BLaER1 (cell line): ENCODE measurements at regions not wholly inside any gene's neighbourhood (a gene's known extent, or its start where the extent isn't known, plus 50 kb on each side); places are given as distances from the start of the nearest gene placed in this dataset.

ENCODE experiments used
- H3K27ac ChIP-seq: shearing (Covaris generic); formaldehyde crosslinking; 2 replicates; pipeline ENCODE4 v1.8.1; 2022
- H3K27me3 ChIP-seq: shearing (Covaris generic); formaldehyde crosslinking; 2 replicates; pipeline ENCODE4 v1.8.1; 2022
- H3K36me3 ChIP-seq: shearing (Covaris generic); formaldehyde crosslinking; 2 replicates; pipeline ENCODE4 v1.8.1; 2022
- H3K4me1 ChIP-seq: shearing (Covaris generic); formaldehyde crosslinking; 2 replicates; pipeline ENCODE4 v1.8.1; 2022
- H3K4me2 ChIP-seq: shearing (Covaris generic); formaldehyde crosslinking; 2 replicates; pipeline ENCODE4 v1.8.1; 2022
- H3K4me3 ChIP-seq: shearing (Covaris generic); formaldehyde crosslinking; 2 replicates; pipeline ENCODE4 v1.8.1; 2022
- H3K9ac ChIP-seq: shearing (Covaris generic); formaldehyde crosslinking; 2 replicates; pipeline ENCODE4 v1.8.1; 2022
- H3K9me3 ChIP-seq: shearing (Covaris generic); formaldehyde crosslinking; 2 replicates; pipeline ENCODE4 v1.8.1; 2022
- H4K20me1 ChIP-seq: shearing (Covaris generic); formaldehyde crosslinking; 2 replicates; pipeline ENCODE4 v1.8.1; 2022
- Cebpa-rat ChIP-seq: shearing (Covaris generic); IDR thresholded peaks from 2 replicates; pipeline ENCODE4 v1.8.1; 2022

DNA sequence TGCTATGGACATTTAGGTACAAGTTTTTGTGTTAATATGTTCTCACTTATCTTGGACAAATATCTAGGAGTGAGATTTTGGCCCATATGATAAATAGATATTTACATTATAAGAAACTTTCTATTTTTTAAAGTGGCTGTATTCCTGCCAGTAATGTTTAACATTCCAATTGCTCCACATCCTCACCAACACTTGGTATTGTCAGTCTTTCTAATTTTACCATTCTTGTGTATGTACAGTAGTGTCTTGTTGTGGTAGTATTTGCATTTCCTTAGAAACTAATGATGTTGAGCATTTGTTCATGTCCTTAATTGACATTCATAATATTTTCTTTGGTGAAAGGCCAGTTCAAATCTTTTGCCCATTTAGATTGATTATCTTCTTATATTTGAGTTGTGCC, 171.4 kb upstream of the TSHZ3 start:
- H3K27me3 ChIP-seq: no peaks in the 10 kb centered on the region
- TF ChIP-seq Cebpa-rat: no peak
- H3K4me3 ChIP-seq: no peak overlapping the region
- no peak overlapping the region for H3K9ac ChIP-seq
- no peak overlapping the region for H3K27ac ChIP-seq
- no peaks in the 10 kb centered on the region for H3K4me1 ChIP-seq
- no peaks in the 10 kb centered on the region for H3K36me3 ChIP-seq
- no peak overlapping the region for H3K4me2 ChIP-seq
- no peaks in the 10 kb centered on the region for H4K20me1 ChIP-seq
- H3K9me3 ChIP-seq: peaks cover 13% of the 10 kb centered on the region

DNA sequence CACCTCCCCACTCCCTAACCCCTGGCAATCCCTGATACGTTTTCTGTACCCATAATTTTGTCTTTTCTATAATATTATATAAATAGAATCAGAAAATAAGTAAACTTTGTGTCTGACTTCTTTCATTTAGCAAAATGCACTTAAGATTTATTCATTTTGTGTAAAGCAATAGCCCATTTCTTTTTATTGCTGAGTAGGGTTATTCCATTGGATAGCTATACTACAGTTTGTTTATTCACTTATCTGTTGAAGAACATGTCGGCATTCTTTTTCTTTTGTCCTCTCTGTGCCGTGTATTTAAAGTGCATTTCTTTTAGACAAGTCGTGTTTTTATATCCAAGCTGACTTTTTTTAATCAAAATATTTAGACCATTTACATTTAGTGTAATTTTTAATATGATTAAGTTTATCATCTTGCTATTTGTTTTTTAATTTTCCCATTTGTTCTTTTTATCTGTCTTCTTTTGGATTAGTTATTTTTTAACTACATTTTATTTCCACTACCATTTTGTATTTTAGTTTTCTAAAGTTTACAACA, 176.4 kb upstream of the TSHZ3 start:
- Histone ChIP-seq H3K9me3 (peaks cover 22% of the 10 kb centered on the region), H3K36me3 (no peaks in the 10 kb centered on the region), H3K4me2 (no peak overlapping the region), H3K4me3 (no peak overlapping the region), H3K27ac (no peak overlapping the region), H3K4me1 (no peaks in the 10 kb centered on the region), H4K20me1 (no peaks in the 10 kb centered on the region), H3K27me3 (no peaks in the 10 kb centered on the region), H3K9ac (no peak overlapping the region)
- no peak for TF ChIP-seq Cebpa-rat

DNA sequence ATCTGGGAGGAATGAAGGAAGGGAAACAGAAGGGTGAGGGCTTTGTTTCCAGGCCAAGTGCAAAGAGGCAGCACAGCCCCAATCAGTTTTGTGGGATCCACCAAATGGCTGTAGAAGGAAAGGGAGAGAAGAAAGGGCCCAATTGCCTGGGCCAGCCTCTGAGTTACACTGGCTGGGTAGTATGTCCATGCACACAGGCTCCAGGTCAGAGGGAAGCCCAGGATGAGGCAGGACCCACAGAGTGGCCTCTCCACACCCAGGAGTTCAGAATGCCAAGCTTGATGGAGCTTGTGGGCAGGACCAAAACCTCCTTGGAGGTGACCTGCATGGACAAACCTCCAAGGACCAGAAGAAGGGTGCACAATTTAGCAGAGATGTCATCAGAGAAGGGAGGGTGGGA, 178.2 kb upstream of the TSHZ3 start:
- Histone ChIP-seq H3K4me3 (no peak overlapping the region), H3K4me1 (no peaks in the 10 kb centered on the region), H3K9me3 (peaks cover 20% of the 10 kb centered on the region), H3K27me3 (no peaks in the 10 kb centered on the region), H3K36me3 (no peaks in the 10 kb centered on the region), H3K27ac (no peak overlapping the region), H4K20me1 (no peaks in the 10 kb centered on the region), H3K4me2 (no peak overlapping the region), H3K9ac (no peak overlapping the region)
- TF ChIP-seq Cebpa-rat: no peak

DNA sequence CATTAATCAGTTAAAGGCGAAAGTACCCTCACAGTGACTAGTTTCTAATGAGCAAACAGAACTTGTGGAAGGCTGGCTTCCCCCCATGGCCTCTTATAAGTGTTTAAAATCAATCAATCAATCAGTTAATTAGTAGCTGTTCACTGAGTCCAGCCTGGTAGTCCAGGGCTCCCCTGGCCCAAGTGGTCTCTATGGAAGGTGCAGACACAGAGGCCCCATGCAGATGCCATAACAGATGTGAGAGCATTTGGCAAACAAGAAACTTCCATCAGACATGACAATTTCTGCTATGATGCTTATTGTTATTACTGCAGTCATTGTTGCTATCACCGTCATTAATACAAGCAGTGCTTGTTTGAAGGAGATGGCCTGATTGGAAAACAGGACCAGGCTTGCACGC, 179.0 kb upstream of the TSHZ3 start:
- no peaks in the 10 kb centered on the region for H4K20me1 ChIP-seq
- no peak overlapping the region for H3K27ac ChIP-seq
- peaks cover 20% of the 10 kb centered on the region for H3K9me3 ChIP-seq
- H3K4me3 ChIP-seq: no peak overlapping the region
- TF ChIP-seq Cebpa-rat: no peak
- H3K4me2 ChIP-seq: no peak overlapping the region
- H3K9ac ChIP-seq: no peak overlapping the region
- no peaks in the 10 kb centered on the region for H3K27me3 ChIP-seq
- H3K4me1 ChIP-seq: no peaks in the 10 kb centered on the region
- no peaks in the 10 kb centered on the region for H3K36me3 ChIP-seq

DNA sequence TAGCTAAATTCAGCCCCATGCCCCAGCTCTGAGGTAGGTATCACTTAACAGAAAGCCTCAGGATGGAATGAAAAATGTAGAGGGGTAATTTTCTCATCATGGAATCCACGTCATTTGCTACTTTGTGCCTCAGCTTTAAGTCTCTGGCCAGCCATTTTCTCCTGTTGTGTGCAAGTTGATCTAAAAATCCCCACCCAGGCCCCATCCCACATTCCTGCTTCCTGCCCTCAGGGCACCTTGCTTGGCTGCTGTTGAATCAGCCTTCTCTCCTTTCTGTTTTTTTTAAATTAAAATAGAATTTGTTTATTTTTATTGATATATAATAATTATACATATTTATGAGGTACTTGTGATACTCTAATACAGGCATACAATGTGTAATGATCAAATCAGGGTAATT, 179.9 kb upstream of the TSHZ3 start:
- no peak for TF ChIP-seq Cebpa-rat
- Histone ChIP-seq H3K4me2 (no peak overlapping the region), H3K4me1 (no peaks in the 10 kb centered on the region), H4K20me1 (no peaks in the 10 kb centered on the region), H3K9ac (no peak overlapping the region), H3K27ac (no peak overlapping the region), H3K27me3 (no peaks in the 10 kb centered on the region), H3K36me3 (no peaks in the 10 kb centered on the region), H3K4me3 (no peak overlapping the region), H3K9me3 (peaks cover 20% of the 10 kb centered on the region)

DNA sequence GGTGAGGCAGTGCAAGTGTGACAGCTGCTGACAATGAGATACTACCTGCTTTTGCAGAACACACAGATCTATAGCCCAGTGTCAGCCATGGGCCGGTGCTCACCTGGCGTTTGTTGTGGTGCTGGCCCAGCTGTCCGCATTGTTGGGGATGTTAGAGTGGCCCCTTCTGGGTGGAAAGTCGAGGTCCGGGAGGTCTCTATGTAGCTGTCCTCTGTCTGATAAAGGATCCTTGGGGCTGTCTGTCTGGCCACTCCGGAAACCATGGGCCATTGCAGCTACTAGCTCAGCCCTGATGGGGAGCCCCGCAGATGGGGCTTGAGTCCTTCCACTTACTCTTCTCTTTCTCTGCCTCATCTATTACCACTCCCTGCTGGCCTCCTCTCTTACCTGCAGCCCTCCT, 181.5 kb upstream of the TSHZ3 start:
- TF ChIP-seq Cebpa-rat: no peak

DNA sequence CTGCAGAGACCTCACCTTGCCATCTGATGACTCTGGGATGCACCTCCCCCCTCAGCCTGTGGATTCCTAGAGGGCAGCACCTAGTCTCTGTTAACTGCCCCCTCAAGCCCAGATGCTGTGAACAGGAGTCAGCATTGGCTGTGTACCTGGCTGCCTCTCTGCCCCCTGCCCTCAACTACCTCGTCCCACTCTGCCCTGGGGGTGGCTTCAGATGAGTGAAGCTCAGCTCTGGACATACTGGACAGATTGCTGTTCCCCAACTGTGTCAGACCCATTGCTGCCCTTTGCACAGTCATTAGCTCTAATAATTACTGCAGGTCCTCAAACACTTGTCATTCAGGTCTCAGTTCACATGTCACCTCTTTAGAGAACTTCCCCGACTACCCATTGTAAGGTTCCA, 182.1 kb upstream of the TSHZ3 start:
- no peaks in the 10 kb centered on the region for H3K27me3 ChIP-seq
- no peaks in the 10 kb centered on the region for H3K36me3 ChIP-seq
- no peaks in the 10 kb centered on the region for H4K20me1 ChIP-seq
- no peaks in the 10 kb centered on the region for H3K4me1 ChIP-seq
- H3K4me3 ChIP-seq: no peak overlapping the region
- peaks cover 11% of the 10 kb centered on the region; the same call in 1 of the 2 replicates for H3K9me3 ChIP-seq
- no peak overlapping the region for H3K4me2 ChIP-seq
- H3K27ac ChIP-seq: no peak overlapping the region
- no peak for TF ChIP-seq Cebpa-rat
- H3K9ac ChIP-seq: no peak overlapping the region

More for the DNA sequence above, 181.5 kb upstream of the TSHZ3 start:
- Histone ChIP-seq H3K4me2 (no peak overlapping the region), H3K4me1 (no peaks in the 10 kb centered on the region), H3K27me3 (no peaks in the 10 kb centered on the region), H4K20me1 (no peaks in the 10 kb centered on the region), H3K36me3 (no peaks in the 10 kb centered on the region), H3K9ac (no peak overlapping the region), H3K27ac (no peak overlapping the region), H3K4me3 (no peak overlapping the region), H3K9me3 (peaks cover 14% of the 10 kb centered on the region)

DNA sequence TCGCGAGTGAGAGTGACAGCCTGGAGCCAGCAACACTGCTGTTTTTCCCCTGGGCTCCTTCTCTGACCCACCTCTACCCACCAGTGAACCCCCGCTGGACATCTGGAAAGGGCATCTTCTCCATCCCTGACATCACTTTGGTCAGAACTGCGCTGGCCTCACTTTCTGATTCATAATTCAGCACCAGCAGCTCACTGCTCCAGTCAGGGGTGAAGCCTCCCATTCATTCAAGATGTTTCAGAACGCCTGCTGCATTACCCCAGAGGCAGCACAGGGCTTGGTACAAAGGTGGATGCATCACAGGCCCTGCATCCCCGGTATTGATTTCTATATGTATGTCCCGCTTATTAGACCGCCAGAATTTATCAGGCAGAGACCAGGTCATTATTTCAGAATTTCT, 182.8 kb upstream of the TSHZ3 start:
- no peak overlapping the region for H3K4me3 ChIP-seq
- no peaks in the 10 kb centered on the region for H4K20me1 ChIP-seq
- H3K36me3 ChIP-seq: no peaks in the 10 kb centered on the region
- no peaks in the 10 kb centered on the region for H3K4me1 ChIP-seq
- no peaks in the 10 kb centered on the region for H3K27me3 ChIP-seq
- no peak overlapping the region for H3K9ac ChIP-seq
- H3K4me2 ChIP-seq: no peak overlapping the region
- no peak for TF ChIP-seq Cebpa-rat
- H3K9me3 ChIP-seq: peaks cover 4% of the 10 kb centered on the region; the same call in 1 of the 2 replicates
- H3K27ac ChIP-seq: no peak overlapping the region

DNA sequence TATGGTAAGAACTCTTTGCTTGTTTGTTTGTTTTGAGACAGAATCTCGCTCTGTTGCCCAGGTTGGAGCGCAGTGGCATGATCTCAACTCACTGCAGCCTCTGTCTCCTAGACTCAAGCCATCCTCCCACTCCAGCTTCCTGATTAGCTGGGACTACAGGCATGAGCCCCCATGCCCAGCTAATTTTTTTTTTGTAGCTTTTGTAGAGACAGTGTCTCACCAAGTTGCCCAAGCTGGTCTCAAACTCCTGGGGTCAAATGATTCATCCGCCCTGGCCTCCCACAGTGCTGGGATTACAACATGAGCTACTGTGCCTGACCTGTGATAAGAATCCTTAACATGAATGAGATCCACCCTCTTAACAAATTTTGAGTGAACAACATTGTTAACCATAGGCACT, 183.9 kb upstream of the TSHZ3 start:
- H3K9ac ChIP-seq: no peak overlapping the region
- H3K4me3 ChIP-seq: no peak overlapping the region
- no peaks in the 10 kb centered on the region for H3K27me3 ChIP-seq
- no peaks in the 10 kb centered on the region for H4K20me1 ChIP-seq
- no peaks in the 10 kb centered on the region for H3K36me3 ChIP-seq
- no peak overlapping the region for H3K27ac ChIP-seq
- peaks cover 4% of the 10 kb centered on the region for H3K9me3 ChIP-seq
- no peak overlapping the region for H3K4me2 ChIP-seq
- no peak for TF ChIP-seq Cebpa-rat
- no peaks in the 10 kb centered on the region for H3K4me1 ChIP-seq

DNA sequence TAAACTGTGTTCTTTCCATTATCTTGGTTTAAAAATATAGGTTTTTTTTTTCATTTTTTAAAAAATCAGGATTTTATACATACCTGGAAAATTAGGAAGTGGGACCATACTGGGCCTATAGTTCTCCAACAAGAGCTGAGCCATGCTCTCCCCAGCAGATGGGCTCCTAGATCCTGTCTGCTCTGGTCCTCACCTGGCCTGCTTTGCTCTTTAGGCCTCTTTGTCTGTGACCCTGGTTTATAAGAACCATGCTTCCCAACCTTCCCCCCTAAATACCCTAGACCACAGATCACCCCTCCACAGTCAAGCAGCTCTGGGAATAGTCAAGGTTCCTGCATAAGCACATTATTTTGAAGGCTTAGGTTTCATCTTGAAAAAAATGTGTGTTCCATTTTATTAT, 185.0 kb upstream of the TSHZ3 start:
- Histone ChIP-seq H3K4me1 (no peaks in the 10 kb centered on the region), H3K4me3 (no peak overlapping the region), H3K4me2 (no peak overlapping the region), H3K27ac (no peak overlapping the region), H3K27me3 (no peaks in the 10 kb centered on the region), H3K36me3 (no peaks in the 10 kb centered on the region), H4K20me1 (no peaks in the 10 kb centered on the region), H3K9ac (no peak overlapping the region), H3K9me3 (peaks cover 13% of the 10 kb centered on the region)
- TF ChIP-seq Cebpa-rat: no peak
